ENCODE measurements at regions not wholly inside any gene's neighbourhood (a gene's known extent, or its start where the extent isn't known, plus 50 kb on each side); places are given as distances from the start of the nearest gene placed in this dataset.

DNA sequence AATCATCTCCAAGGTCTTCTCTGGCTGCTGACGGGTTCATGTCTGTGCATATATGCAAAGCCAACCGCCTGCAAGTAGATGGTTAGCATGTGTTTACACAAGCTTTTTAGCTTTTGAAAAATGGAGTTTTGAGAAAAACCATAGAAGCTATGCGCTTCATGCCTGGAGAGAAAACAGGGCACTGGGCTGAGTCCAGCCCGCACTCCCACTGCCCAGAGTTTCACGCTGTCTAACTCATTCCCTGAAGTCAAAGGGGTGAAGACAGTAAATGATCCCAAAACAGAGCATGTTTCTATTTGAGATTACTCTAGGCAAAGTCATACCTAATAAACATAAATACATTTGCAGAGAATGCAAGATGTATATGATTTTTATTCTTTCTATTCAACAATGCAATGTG lies 278.8 kb downstream of the IRX2 start:
- no peaks in the 10 kb centered on the region for H3K9me3 Mint-ChIP-seq
- H3K27ac Mint-ChIP-seq: no peak overlapping the region
- no peaks in the 10 kb centered on the region for H3K4me1 Mint-ChIP-seq
- no peaks in the 10 kb centered on the region for H3K27me3 Mint-ChIP-seq
- no peak for ATAC-seq
- no peaks in the 10 kb centered on the region for H3K36me3 Mint-ChIP-seq (ENCODE audit: low read depth)
- DNase-seq: no peak
- H3K4me3 Mint-ChIP-seq: no peak overlapping the region

- Mint-ChIP-seq H3K4me1 (no peaks in the 10 kb centered on the region), H3K36me3 (ENCODE audit: low read depth) (no peaks in the 10 kb centered on the region), H3K9me3 (no peaks in the 10 kb centered on the region), H3K27me3 (no peaks in the 10 kb centered on the region), H3K4me3 (no peak overlapping the region), H3K27ac (no peak overlapping the region)
- no peak for ATAC-seq
- no peak for DNase-seq
These were observed 280.2 kb downstream of the IRX2 start for GRCh38 chr5:2471152-2471879.

DNA sequence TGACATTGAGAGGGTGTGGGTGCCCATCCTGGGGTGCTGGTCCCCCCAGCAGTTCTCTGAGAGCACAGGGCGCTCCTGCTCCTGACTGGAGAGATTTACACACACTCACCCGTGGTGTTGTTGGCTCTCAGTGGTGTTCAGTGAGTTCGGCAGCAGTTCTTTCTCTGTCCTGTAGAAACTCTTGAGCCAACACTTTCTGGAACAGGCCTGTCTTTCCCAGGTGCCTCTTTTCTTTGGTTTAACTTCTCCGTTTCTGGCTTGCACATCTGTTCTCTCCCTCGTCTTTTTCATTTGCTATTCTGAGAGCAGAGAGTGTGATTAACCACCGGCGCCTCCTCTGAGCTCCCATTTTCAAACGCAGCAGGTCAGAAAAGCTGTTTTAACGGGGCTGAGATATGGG lies 284.5 kb downstream of the IRX2 start:
- no peak for DNase-seq
- no peak overlapping the region for H3K4me3 Mint-ChIP-seq

GRCh38 chr5:2465383-2465782 lies 286.1 kb downstream of the IRX2 start:
- H3K27ac Mint-ChIP-seq: no peak overlapping the region
- H3K27me3 Mint-ChIP-seq: no peaks in the 10 kb centered on the region
- no peaks in the 10 kb centered on the region for H3K4me1 Mint-ChIP-seq
- H3K9me3 Mint-ChIP-seq: peaks cover 4% of the 10 kb centered on the region
- DNase-seq: no peak
- no peaks in the 10 kb centered on the region for H3K36me3 Mint-ChIP-seq (ENCODE audit: low read depth)
- no peak for ATAC-seq
- H3K4me3 Mint-ChIP-seq: no peak overlapping the region

More for the DNA sequence above, 284.5 kb downstream of the IRX2 start:
- ATAC-seq: no peak
- Mint-ChIP-seq H3K4me1 (no peaks in the 10 kb centered on the region), H3K36me3 (ENCODE audit: low read depth) (no peaks in the 10 kb centered on the region), H3K9me3 (peaks cover 4% of the 10 kb centered on the region), H3K27me3 (no peaks in the 10 kb centered on the region), H3K27ac (no peak overlapping the region)

DNA sequence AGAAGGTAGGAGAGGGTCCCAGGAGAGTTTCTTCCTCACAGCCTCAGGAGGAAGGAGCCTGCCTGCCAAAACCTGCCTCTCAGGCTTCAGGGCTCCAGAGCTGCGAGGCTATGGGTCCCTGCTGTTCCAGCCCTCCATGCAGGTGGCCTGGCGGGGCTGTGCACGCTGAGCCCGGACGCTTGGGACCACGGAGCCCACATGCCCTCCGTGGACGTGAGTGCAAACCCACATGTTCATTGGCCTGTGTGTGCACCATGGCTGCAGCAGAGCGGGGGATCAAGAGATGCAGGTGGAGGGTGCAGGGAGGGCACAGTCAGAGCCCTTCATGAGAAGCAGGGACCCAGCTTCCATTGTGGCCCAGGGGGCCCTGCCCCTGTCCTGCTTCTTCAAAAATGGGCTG lies 287.3 kb downstream of the IRX2 start:
- ATAC-seq (no peak), DNase-seq (no peak)
- Mint-ChIP-seq H3K27me3 (no peaks in the 10 kb centered on the region), H3K4me3 (no peak overlapping the region), H3K36me3 (ENCODE audit: low read depth) (no peaks in the 10 kb centered on the region), H3K27ac (no peak overlapping the region), H3K4me1 (no peaks in the 10 kb centered on the region), H3K9me3 (peaks cover 4% of the 10 kb centered on the region)

GRCh38 chr5:2461701-2462691 lies 289.5 kb downstream of the IRX2 start:
- Mint-ChIP-seq H3K27me3 (no peaks in the 10 kb centered on the region), H3K9me3 (peaks cover 4% of the 10 kb centered on the region), H3K4me1 (no peaks in the 10 kb centered on the region), H3K36me3 (ENCODE audit: low read depth) (no peaks in the 10 kb centered on the region), H3K27ac (no peak overlapping the region), H3K4me3 (no peak overlapping the region)
- no peak for DNase-seq
- no peak for ATAC-seq

GRCh38 chr5:2460098-2460497 lies 291.4 kb downstream of the IRX2 start:
- Mint-ChIP-seq H3K36me3 (ENCODE audit: low read depth) (no peaks in the 10 kb centered on the region), H3K4me3 (no peak overlapping the region), H3K4me1 (no peaks in the 10 kb centered on the region), H3K9me3 (peaks cover 4% of the 10 kb centered on the region), H3K27me3 (no peaks in the 10 kb centered on the region), H3K27ac (no peak overlapping the region)
- DNase-seq: no peak
- peak; percentile 15 for ATAC-seq

GRCh38 chr5:2459251-2459650 lies 292.2 kb downstream of the IRX2 start:
- peaks cover 4% of the 10 kb centered on the region for H3K9me3 Mint-ChIP-seq
- H3K36me3 Mint-ChIP-seq (ENCODE audit: low read depth): no peaks in the 10 kb centered on the region
- no peak overlapping the region for H3K27ac Mint-ChIP-seq
- no peaks in the 10 kb centered on the region for H3K27me3 Mint-ChIP-seq
- no peaks in the 10 kb centered on the region for H3K4me1 Mint-ChIP-seq
- ATAC-seq: no peak
- DNase-seq: no peak
- no peak overlapping the region for H3K4me3 Mint-ChIP-seq

DNA sequence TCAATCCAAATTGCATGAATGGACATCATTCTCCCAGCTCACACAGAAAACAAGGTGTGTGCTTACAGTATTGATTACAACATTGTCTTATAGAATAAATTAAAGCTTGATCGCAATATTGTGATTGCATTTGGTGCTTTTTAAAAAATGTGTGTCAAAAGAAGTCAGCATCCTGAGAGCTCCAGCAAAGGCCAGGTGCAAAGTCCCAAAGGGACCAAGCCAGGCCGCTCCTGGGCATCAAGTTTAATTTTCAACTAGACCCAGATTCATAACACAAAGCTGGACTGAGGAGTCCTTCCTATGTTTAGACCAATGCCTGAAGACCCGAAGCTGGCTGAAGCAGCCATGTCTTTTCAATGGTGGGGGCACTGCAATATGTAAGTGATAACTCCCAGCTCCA lies 295.6 kb downstream of the IRX2 start:
- ATAC-seq (no peak), DNase-seq (no peak)
- H3K36me3 Mint-ChIP-seq (ENCODE audit: low read depth): no peaks in the 10 kb centered on the region
- H3K4me3 Mint-ChIP-seq: no peak overlapping the region
- H3K27ac Mint-ChIP-seq: no peak overlapping the region
- no peaks in the 10 kb centered on the region for H3K9me3 Mint-ChIP-seq
- no peaks in the 10 kb centered on the region for H3K27me3 Mint-ChIP-seq
- no peaks in the 10 kb centered on the region for H3K4me1 Mint-ChIP-seq

GRCh38 chr5:2454876-2455275 lies 296.6 kb downstream of the IRX2 start:
- no peak for ATAC-seq
- Mint-ChIP-seq H3K9me3 (no peaks in the 10 kb centered on the region), H3K4me1 (no peaks in the 10 kb centered on the region), H3K4me3 (no peak overlapping the region), H3K27me3 (no peaks in the 10 kb centered on the region), H3K36me3 (ENCODE audit: low read depth) (no peaks in the 10 kb centered on the region), H3K27ac (no peak overlapping the region)
- no peak for DNase-seq

GRCh38 chr5:2453781-2454180 lies 297.7 kb downstream of the IRX2 start:
- H3K4me1 Mint-ChIP-seq: no peaks in the 10 kb centered on the region
- H3K36me3 Mint-ChIP-seq (ENCODE audit: low read depth): no peaks in the 10 kb centered on the region
- DNase-seq (no peak), ATAC-seq (no peak)
- no peaks in the 10 kb centered on the region for H3K9me3 Mint-ChIP-seq
- no peak overlapping the region for H3K4me3 Mint-ChIP-seq
- no peak overlapping the region for H3K27ac Mint-ChIP-seq
- no peaks in the 10 kb centered on the region for H3K27me3 Mint-ChIP-seq

DNA sequence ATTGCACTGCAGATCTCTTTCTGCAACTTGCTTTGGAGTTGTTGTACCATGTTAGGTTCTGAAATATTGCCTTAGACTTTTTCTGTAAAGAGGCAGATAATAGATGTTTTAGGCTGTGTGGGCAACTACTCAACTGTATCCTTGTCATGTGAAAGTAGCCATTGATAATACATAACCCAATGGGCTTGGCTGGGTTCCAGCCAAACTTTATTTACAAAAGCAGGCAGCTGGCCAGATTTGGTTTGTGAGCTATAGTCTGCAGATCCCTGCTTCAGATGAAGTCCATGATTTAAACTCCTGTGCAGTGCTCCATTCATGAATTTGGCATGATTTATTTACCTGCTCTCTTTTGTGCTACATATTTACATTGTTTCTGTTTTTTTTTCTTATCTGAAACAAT lies 300.4 kb downstream of the IRX2 start:
- no peaks in the 10 kb centered on the region for H3K36me3 Mint-ChIP-seq (ENCODE audit: low read depth)
- ATAC-seq (no peak), DNase-seq (no peak)
- H3K9me3 Mint-ChIP-seq: no peaks in the 10 kb centered on the region
- no peaks in the 10 kb centered on the region for H3K4me1 Mint-ChIP-seq
- H3K27me3 Mint-ChIP-seq: no peaks in the 10 kb centered on the region
- H3K27ac Mint-ChIP-seq: no peak overlapping the region
- no peak overlapping the region for H3K4me3 Mint-ChIP-seq

DNA sequence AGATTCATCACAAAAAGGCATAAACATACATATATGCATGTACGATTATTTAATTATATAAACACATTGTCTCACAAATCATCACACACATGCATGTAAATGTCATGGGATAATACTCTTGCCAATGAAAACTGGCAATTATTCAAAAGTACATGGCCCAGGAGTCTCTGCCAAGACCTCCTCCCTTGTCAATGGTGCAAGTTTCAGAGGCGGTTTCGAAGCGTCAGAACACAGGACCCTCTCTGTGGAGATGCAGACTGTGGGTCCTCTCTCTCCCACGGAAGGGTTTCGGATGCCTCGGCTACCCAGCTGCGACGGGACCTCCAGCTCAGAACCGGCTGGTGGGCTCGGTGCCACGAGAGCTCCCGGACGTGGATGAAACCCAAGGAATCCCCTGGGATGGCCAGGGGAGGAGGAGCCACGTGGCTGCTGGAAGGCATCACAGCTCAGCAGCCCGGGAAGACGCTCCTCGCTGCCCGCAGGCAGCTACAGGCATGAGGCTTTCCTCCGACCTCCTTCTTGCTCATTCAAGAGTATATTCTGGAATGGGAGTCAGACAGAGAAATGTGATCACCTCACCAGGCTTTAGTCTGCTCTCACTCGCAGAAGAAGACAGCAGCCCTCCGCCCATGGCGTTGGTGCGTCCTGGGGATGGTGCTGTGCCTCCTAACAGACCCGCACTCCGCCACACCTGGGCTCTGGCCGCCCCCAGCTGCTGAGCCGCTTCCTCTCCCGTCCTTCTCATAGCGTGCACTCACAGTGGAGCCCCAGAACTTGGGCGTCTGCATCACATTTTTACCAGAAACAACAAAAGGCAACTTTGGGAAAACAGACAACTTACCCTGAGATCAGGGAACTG lies 308.8 kb downstream of the IRX2 start:
- no peak overlapping the region for H3K27ac Mint-ChIP-seq

GRCh38 chr5:2441495-2442180 lies 309.8 kb downstream of the IRX2 start:
- H3K36me3 Mint-ChIP-seq (ENCODE audit: low read depth): no peaks in the 10 kb centered on the region
- peaks cover 4% of the 10 kb centered on the region for H3K9me3 Mint-ChIP-seq
- H3K4me3 Mint-ChIP-seq: no peak overlapping the region
- DNase-seq: no peak
- H3K4me1 Mint-ChIP-seq: no peaks in the 10 kb centered on the region
- H3K27me3 Mint-ChIP-seq: no peaks in the 10 kb centered on the region
- H3K27ac Mint-ChIP-seq: no peak overlapping the region
- ATAC-seq: no peak

More for the DNA sequence above, 308.8 kb downstream of the IRX2 start:
- Mint-ChIP-seq H3K9me3 (peaks cover 4% of the 10 kb centered on the region), H3K36me3 (ENCODE audit: low read depth) (no peaks in the 10 kb centered on the region), H3K4me1 (no peaks in the 10 kb centered on the region), H3K4me3 (no peak overlapping the region), H3K27me3 (no peaks in the 10 kb centered on the region)
- ATAC-seq (no peak), DNase-seq (no peak)
